SK-N-SH treated with all-trans-retinoic acid at 6 μM for 48 hours (cell line): ENCODE measurements at regions not wholly inside any gene's neighbourhood (a gene's known extent, or its start where the extent isn't known, plus 50 kb on each side); places are given as distances from the start of the nearest gene placed in this dataset.

ENCODE experiments used
- ATAC-seq: fragments of 200-7000 bp; cut with Tn5 transposase; 3 replicates; pipeline ENCODE4 v1.9.1; 2020; ENCODE audit warnings: mild to moderate bottlenecking, moderate library complexity
- ARNTL ChIP-seq: fragments of 450-650 bp; formaldehyde crosslinking; IDR thresholded peaks from 2 replicates; pipeline ENCODE4 v1.5.0; 2020; ENCODE audit warnings: low read depth, mild to moderate bottlenecking, moderate library complexity, borderline replicate concordance
- CSDC2 ChIP-seq: fragments of 250-450 bp; sonication (Bioruptor Pico); IDR thresholded peaks from 2 replicates; pipeline ENCODE4 v1.5.0; 2020; ENCODE audit warnings: mild to moderate bottlenecking, moderate library complexity
- ESRRG ChIP-seq: fragments of 250-450 bp; sonication (Bioruptor Pico); IDR thresholded peaks from 2 replicates; pipeline ENCODE4 v1.6.1; 2021; ENCODE audit warnings: mild to moderate bottlenecking
- GLIS3 ChIP-seq: fragments of 250-450 bp; sonication (Bioruptor Pico); IDR thresholded peaks from 2 replicates; pipeline ENCODE4 v1.5.0; 2020; ENCODE audit warnings: mild to moderate bottlenecking, moderate library complexity
- OSR1 ChIP-seq: fragments of 250-450 bp; sonication (Bioruptor Pico); IDR thresholded peaks from 2 replicates; pipeline ENCODE4 v1.8.0; 2022; ENCODE audit warnings: moderate library complexity, mild to moderate bottlenecking, inconsistent platforms
- POU6F1 ChIP-seq: fragments of 250-450 bp; sonication (Bioruptor Pico); IDR thresholded peaks from 2 replicates; pipeline ENCODE4 v1.8.0; 2021; ENCODE audit warnings: low read depth, mild to moderate bottlenecking, moderate library complexity, borderline replicate concordance
- PPARA ChIP-seq: fragments of 250-450 bp; sonication (Bioruptor Pico); IDR thresholded peaks from 2 replicates; pipeline ENCODE4 v1.5.0; 2020; ENCODE audit warnings: mild to moderate bottlenecking, borderline replicate concordance
- SNAI2 ChIP-seq: fragments of 250-450 bp; sonication (Bioruptor Pico); IDR thresholded peaks from 2 replicates; pipeline ENCODE4 v1.5.0; 2020; ENCODE audit warnings: mild to moderate bottlenecking, moderate library complexity
- TCF4 ChIP-seq: fragments of 250-450 bp; sonication (Bioruptor Pico); IDR thresholded peaks from 2 replicates; pipeline ENCODE4 v1.8.0; 2021; ENCODE audit warnings: mild to moderate bottlenecking, moderate library complexity, borderline replicate concordance
- TOX ChIP-seq: fragments of 250-450 bp; sonication (Bioruptor Pico); IDR thresholded peaks from 2 replicates; pipeline ENCODE4 v1.8.0; 2021; ENCODE audit warnings: mild to moderate bottlenecking, moderate library complexity, borderline replicate concordance
- ZC3H10 ChIP-seq: fragments of 250-450 bp; sonication (Bioruptor Pico); IDR thresholded peaks from 2 replicates; pipeline ENCODE4 v1.5.1; 2021; ENCODE audit warnings: mild to moderate bottlenecking, moderate library complexity
- ZFP3 ChIP-seq: fragments of 250-450 bp; sonication (Bioruptor Pico); IDR thresholded peaks from 2 replicates; pipeline ENCODE4 v1.5.0; 2020; ENCODE audit warnings: mild to moderate bottlenecking, moderate library complexity
- ZFP30 ChIP-seq: fragments of 450-650 bp; formaldehyde crosslinking; IDR thresholded peaks from 2 replicates; pipeline ENCODE4 v1.5.0; 2022; ENCODE audit warnings: mild to moderate bottlenecking, moderate library complexity
- ZNF565 ChIP-seq: fragments of 450-650 bp; formaldehyde crosslinking; conservative IDR thresholded peaks from 2 replicates; pipeline ENCODE4 v1.5.0; 2020; ENCODE audit warnings: low read depth, mild to moderate bottlenecking, moderate library complexity
- ZNF70 ChIP-seq: fragments of 450-650 bp; formaldehyde crosslinking; IDR thresholded peaks from 2 replicates; pipeline ENCODE4 v1.5.0; 2020; ENCODE audit warnings: mild to moderate bottlenecking, moderate library complexity
- ZNF8 ChIP-seq: fragments of 450-650 bp; formaldehyde crosslinking; IDR thresholded peaks from 2 replicates; pipeline ENCODE4 v1.5.0; 2020; ENCODE audit warnings: mild to moderate bottlenecking, moderate library complexity
- TF ChIP-seq, protein P1 (sequence below): fragments of 250-450 bp; sonication (Bioruptor Pico); IDR thresholded peaks from 2 replicates; pipeline ENCODE4 v1.5.1; 2020; ENCODE audit warnings: low read depth, mild to moderate bottlenecking, moderate library complexity
- TF ChIP-seq, protein P2 (sequence below): fragments of 250-450 bp; sonication (Bioruptor Pico); IDR thresholded peaks from 2 replicates; pipeline ENCODE4 v1.8.0; 2020; ENCODE audit warnings: mild to moderate bottlenecking, moderate library complexity, borderline replicate concordance
- TF ChIP-seq, protein P3 (sequence below): fragments of 250-450 bp; sonication (Bioruptor Pico); IDR thresholded peaks from 2 replicates; pipeline ENCODE4 v1.5.1; 2021; ENCODE audit warnings: mild to moderate bottlenecking, moderate library complexity
- TF ChIP-seq, protein P4 (sequence below): fragments of 250-450 bp; sonication (Bioruptor Pico); IDR thresholded peaks from 2 replicates; pipeline ENCODE4 v1.5.0; 2020; ENCODE audit warnings: mild to moderate bottlenecking, moderate library complexity

- ATAC-seq = no peak
- no peak for TF ChIP-seq ARNTL (CRISPR knock-in tag)
- no peak for TF ChIP-seq OSR1 (CRISPR knock-in tag)
- no peak for TF ChIP-seq ZNF70
- TF ChIP-seq, protein P1, sequence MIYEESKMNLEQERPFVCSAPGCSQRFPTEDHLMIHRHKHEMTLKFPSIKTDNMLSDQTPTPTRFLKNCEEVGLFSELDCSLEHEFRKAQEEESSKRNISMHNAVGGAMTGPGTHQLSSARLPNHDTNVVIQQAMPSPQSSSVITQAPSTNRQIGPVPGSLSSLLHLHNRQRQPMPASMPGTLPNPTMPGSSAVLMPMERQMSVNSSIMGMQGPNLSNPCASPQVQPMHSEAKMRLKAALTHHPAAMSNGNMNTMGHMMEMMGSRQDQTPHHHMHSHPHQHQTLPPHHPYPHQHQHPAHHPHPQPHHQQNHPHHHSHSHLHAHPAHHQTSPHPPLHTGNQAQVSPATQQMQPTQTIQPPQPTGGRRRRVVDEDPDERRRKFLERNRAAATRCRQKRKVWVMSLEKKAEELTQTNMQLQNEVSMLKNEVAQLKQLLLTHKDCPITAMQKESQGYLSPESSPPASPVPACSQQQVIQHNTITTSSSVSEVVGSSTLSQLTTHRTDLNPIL (CRISPR knock-in tag) = no peak
- no peak for TF ChIP-seq SNAI2 (CRISPR knock-in tag)
- TF ChIP-seq POU6F1 (CRISPR knock-in tag) = no peak
- TF ChIP-seq ZNF8 = no peak
- TF ChIP-seq, protein P2, sequence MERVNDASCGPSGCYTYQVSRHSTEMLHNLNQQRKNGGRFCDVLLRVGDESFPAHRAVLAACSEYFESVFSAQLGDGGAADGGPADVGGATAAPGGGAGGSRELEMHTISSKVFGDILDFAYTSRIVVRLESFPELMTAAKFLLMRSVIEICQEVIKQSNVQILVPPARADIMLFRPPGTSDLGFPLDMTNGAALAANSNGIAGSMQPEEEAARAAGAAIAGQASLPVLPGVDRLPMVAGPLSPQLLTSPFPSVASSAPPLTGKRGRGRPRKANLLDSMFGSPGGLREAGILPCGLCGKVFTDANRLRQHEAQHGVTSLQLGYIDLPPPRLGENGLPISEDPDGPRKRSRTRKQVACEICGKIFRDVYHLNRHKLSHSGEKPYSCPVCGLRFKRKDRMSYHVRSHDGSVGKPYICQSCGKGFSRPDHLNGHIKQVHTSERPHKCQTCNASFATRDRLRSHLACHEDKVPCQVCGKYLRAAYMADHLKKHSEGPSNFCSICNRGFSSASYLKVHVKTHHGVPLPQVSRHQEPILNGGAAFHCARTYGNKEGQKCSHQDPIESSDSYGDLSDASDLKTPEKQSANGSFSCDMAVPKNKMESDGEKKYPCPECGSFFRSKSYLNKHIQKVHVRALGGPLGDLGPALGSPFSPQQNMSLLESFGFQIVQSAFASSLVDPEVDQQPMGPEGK (CRISPR knock-in tag) = no peak
- no peak for TF ChIP-seq ZNF565
- no peak for TF ChIP-seq CSDC2 (CRISPR knock-in tag)
- TF ChIP-seq ZC3H10 (CRISPR knock-in tag) = no peak
- TF ChIP-seq, protein P3, sequence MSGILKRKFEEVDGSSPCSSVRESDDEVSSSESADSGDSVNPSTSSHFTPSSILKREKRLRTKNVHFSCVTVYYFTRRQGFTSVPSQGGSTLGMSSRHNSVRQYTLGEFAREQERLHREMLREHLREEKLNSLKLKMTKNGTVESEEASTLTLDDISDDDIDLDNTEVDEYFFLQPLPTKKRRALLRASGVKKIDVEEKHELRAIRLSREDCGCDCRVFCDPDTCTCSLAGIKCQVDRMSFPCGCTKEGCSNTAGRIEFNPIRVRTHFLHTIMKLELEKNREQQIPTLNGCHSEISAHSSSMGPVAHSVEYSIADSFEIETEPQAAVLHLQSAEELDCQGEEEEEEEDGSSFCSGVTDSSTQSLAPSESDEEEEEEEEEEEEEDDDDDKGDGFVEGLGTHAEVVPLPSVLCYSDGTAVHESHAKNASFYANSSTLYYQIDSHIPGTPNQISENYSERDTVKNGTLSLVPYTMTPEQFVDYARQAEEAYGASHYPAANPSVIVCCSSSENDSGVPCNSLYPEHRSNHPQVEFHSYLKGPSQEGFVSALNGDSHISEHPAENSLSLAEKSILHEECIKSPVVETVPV = no peak
- TF ChIP-seq GLIS3 = no peak
- no peak for TF ChIP-seq ZFP30 (CRISPR knock-in tag)
- no peak for TF ChIP-seq TCF4 (CRISPR knock-in tag)
- TF ChIP-seq, protein P4, sequence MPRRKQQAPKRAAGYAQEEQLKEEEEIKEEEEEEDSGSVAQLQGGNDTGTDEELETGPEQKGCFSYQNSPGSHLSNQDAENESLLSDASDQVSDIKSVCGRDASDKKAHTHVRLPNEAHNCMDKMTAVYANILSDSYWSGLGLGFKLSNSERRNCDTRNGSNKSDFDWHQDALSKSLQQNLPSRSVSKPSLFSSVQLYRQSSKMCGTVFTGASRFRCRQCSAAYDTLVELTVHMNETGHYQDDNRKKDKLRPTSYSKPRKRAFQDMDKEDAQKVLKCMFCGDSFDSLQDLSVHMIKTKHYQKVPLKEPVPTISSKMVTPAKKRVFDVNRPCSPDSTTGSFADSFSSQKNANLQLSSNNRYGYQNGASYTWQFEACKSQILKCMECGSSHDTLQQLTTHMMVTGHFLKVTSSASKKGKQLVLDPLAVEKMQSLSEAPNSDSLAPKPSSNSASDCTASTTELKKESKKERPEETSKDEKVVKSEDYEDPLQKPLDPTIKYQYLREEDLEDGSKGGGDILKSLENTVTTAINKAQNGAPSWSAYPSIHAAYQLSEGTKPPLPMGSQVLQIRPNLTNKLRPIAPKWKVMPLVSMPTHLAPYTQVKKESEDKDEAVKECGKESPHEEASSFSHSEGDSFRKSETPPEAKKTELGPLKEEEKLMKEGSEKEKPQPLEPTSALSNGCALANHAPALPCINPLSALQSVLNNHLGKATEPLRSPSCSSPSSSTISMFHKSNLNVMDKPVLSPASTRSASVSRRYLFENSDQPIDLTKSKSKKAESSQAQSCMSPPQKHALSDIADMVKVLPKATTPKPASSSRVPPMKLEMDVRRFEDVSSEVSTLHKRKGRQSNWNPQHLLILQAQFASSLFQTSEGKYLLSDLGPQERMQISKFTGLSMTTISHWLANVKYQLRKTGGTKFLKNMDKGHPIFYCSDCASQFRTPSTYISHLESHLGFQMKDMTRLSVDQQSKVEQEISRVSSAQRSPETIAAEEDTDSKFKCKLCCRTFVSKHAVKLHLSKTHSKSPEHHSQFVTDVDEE (CRISPR knock-in tag) = no peak
- no peak for TF ChIP-seq ZFP3 (CRISPR knock-in tag)
These were observed 264.0 kb downstream of the SUCLG1 start for GRCh38 chr2:84194949-84195644.

DNA sequence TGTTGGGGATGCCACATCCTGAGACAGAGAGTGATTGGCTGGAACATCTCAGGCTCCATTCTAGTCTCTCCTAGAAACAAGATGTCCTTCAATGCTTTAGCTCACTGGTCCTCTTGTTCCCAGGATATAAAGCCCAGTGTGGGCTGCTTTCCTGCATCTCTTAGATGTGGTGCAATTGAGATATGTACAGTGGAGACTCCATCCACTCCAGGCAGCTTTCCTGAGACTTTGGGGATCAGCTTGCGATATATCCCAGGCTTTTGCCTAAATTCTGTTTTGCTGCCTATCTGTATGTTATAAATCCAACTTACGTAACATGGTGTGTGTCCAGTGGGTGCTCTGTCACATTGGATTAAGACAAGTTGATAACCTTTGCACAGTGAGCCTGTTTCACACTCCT lies 264.9 kb downstream of the SUCLG1 start:
- no peak for TF ChIP-seq ZNF8
- no peak for ATAC-seq

DNA sequence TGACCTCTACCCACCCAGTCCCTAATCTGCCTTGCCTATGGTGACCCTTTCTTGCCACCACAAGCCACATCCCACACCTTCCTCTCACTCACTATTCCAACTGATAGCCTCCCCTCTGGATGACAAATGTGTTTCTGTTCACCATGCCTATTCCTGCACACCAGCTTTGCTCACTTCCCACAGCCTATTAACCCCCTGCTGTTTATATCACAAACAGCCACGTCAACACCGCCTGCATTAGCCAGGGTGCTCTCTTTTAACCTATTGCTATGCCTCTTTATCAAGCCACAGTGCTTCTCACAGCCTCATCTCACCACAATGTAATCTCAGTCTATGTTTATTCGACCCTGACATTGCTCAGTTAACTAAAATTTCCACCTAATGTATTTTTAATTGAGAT lies 271.8 kb downstream of the SUCLG1 start:
- no peak for ATAC-seq
- TF ChIP-seq TCF4 (CRISPR knock-in tag) (no peak), ZFP30 (CRISPR knock-in tag) (no peak), CSDC2 (CRISPR knock-in tag) (no peak), ESRRG (no peak), PPARA (CRISPR knock-in tag) (no peak), ARNTL (CRISPR knock-in tag) (no peak), OSR1 (CRISPR knock-in tag) (no peak), ZNF8 (no peak), TOX (CRISPR knock-in tag) (no peak), ZNF565 (no peak), ZNF70 (no peak)
- TF ChIP-seq, protein P2 (CRISPR knock-in tag) = no peak
- TF ChIP-seq, protein P4 (CRISPR knock-in tag) = no peak
